ENCODE measurements at regions not wholly inside any gene's neighbourhood (a gene's known extent, or its start where the extent isn't known, plus 50 kb on each side); places are given as distances from the start of the nearest gene placed in this dataset.

DNA sequence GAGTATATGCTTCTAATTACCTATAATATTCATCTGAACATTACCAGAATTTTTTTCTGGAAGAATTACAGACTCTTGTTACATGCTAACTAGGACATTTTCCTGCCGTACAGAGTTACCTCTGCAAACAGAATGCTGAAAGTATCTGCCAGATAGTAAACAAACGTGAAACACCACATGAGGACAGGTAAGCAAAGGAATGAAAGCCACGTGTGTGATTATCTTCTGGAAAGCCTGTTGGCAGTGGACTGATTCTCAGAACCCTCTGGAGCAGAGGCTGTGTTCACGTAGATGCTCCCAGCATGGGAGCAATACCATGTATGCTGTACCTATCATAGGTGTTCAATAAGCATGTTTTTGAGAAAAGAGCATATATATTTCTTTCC, 472.6 kb downstream of the ENC1 start:
- no peaks in the 10 kb centered on the region for H3K9me3 Mint-ChIP-seq
- Histone ChIP-seq H3K4me2 (no peak overlapping the region), H3K79me2 (replicated peaks; ENCODE audit: insufficient read depth) (no peaks in the 10 kb centered on the region), H3K36me3 (ENCODE audit: insufficient read depth) (no peaks in the 10 kb centered on the region), H3K4me3 (no peak overlapping the region), H4K20me1 (replicated peaks; ENCODE audit: insufficient read depth) (no peaks in the 10 kb centered on the region), H3K9me2 (ENCODE audit: insufficient read depth) (peaks cover 14% of the 10 kb centered on the region; the same call in 1 of the 2 replicates), H3K27me3 (ENCODE audit: insufficient read depth) (no peaks in the 10 kb centered on the region), H3K27ac (ENCODE audit: low read depth) (no peak overlapping the region), H3K4me1 (ENCODE audit: insufficient read depth) (no peaks in the 10 kb centered on the region), H2AFZ (no peak overlapping the region), H3F3A (replicated peaks; ENCODE audit: low read depth) (no peaks in the 10 kb centered on the region)
- no peak overlapping the region for H3K4me3 Mint-ChIP-seq
- no peak overlapping the region for H3K27ac Mint-ChIP-seq
- ATAC-seq (no peak), DNase-seq (ENCODE audit: low spot score) (no peak)
- H3K36me3 Mint-ChIP-seq (ENCODE audit: low read depth): no peaks in the 10 kb centered on the region
- peaks cover 8% of the 10 kb centered on the region; the same call in 2 of the 3 replicates for H3K4me1 Mint-ChIP-seq
- peaks cover 3% of the 10 kb centered on the region for H3K27me3 Mint-ChIP-seq (ENCODE audit: insufficient read depth, low read depth, poor library complexity)
- TF ChIP-seq ZNF331 (CRISPR knock-in tag; IDR thresholded peaks at IDR 0.05; ENCODE audit: low read depth): no peak
- TF ChIP-seq EZH2 (IDR thresholded peaks at IDR 0.05; ENCODE audit: low read depth, unreplicated experiment): no peak
- no peak for TF ChIP-seq EZH2phosphoT487 (IDR thresholded peaks at IDR 0.05; ENCODE audit: unreplicated experiment)
- TF ChIP-seq CREB1 (CRISPR knock-in tag; IDR thresholded peaks at IDR 0.05; ENCODE audit: low read depth): no peak
- no peak for TF ChIP-seq JUNB (IDR thresholded peaks at IDR 0.05; ENCODE audit: unreplicated experiment)
- TF ChIP-seq STAT1 (IDR thresholded peaks at IDR 0.05; ENCODE audit: unreplicated experiment): no peak
- TF ChIP-seq NANOG (IDR thresholded peaks at IDR 0.05; ENCODE audit: borderline replicate concordance): no peak
- no peak for TF ChIP-seq POLR2AphosphoS5 (IDR thresholded peaks at IDR 0.05; ENCODE audit: low read depth)
- TF ChIP-seq ZNF114 (CRISPR knock-in tag; IDR thresholded peaks at IDR 0.05): no peak
- TF ChIP-seq, protein P1, sequence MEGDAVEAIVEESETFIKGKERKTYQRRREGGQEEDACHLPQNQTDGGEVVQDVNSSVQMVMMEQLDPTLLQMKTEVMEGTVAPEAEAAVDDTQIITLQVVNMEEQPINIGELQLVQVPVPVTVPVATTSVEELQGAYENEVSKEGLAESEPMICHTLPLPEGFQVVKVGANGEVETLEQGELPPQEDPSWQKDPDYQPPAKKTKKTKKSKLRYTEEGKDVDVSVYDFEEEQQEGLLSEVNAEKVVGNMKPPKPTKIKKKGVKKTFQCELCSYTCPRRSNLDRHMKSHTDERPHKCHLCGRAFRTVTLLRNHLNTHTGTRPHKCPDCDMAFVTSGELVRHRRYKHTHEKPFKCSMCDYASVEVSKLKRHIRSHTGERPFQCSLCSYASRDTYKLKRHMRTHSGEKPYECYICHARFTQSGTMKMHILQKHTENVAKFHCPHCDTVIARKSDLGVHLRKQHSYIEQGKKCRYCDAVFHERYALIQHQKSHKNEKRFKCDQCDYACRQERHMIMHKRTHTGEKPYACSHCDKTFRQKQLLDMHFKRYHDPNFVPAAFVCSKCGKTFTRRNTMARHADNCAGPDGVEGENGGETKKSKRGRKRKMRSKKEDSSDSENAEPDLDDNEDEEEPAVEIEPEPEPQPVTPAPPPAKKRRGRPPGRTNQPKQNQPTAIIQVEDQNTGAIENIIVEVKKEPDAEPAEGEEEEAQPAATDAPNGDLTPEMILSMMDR (conservative IDR thresholded peaks at IDR 0.05; ENCODE audit: low read depth in 2 of 2): no peak
- TF ChIP-seq, protein P2, sequence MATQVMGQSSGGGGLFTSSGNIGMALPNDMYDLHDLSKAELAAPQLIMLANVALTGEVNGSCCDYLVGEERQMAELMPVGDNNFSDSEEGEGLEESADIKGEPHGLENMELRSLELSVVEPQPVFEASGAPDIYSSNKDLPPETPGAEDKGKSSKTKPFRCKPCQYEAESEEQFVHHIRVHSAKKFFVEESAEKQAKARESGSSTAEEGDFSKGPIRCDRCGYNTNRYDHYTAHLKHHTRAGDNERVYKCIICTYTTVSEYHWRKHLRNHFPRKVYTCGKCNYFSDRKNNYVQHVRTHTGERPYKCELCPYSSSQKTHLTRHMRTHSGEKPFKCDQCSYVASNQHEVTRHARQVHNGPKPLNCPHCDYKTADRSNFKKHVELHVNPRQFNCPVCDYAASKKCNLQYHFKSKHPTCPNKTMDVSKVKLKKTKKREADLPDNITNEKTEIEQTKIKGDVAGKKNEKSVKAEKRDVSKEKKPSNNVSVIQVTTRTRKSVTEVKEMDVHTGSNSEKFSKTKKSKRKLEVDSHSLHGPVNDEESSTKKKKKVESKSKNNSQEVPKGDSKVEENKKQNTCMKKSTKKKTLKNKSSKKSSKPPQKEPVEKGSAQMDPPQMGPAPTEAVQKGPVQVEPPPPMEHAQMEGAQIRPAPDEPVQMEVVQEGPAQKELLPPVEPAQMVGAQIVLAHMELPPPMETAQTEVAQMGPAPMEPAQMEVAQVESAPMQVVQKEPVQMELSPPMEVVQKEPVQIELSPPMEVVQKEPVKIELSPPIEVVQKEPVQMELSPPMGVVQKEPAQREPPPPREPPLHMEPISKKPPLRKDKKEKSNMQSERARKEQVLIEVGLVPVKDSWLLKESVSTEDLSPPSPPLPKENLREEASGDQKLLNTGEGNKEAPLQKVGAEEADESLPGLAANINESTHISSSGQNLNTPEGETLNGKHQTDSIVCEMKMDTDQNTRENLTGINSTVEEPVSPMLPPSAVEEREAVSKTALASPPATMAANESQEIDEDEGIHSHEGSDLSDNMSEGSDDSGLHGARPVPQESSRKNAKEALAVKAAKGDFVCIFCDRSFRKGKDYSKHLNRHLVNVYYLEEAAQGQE (IDR thresholded peaks at IDR 0.05; ENCODE audit: unreplicated experiment): no peak
- TF ChIP-seq, protein P3, sequence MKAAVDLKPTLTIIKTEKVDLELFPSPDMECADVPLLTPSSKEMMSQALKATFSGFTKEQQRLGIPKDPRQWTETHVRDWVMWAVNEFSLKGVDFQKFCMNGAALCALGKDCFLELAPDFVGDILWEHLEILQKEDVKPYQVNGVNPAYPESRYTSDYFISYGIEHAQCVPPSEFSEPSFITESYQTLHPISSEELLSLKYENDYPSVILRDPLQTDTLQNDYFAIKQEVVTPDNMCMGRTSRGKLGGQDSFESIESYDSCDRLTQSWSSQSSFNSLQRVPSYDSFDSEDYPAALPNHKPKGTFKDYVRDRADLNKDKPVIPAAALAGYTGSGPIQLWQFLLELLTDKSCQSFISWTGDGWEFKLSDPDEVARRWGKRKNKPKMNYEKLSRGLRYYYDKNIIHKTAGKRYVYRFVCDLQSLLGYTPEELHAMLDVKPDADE (IDR thresholded peaks at IDR 0.05): no peak
- TF ChIP-seq, protein P4, sequence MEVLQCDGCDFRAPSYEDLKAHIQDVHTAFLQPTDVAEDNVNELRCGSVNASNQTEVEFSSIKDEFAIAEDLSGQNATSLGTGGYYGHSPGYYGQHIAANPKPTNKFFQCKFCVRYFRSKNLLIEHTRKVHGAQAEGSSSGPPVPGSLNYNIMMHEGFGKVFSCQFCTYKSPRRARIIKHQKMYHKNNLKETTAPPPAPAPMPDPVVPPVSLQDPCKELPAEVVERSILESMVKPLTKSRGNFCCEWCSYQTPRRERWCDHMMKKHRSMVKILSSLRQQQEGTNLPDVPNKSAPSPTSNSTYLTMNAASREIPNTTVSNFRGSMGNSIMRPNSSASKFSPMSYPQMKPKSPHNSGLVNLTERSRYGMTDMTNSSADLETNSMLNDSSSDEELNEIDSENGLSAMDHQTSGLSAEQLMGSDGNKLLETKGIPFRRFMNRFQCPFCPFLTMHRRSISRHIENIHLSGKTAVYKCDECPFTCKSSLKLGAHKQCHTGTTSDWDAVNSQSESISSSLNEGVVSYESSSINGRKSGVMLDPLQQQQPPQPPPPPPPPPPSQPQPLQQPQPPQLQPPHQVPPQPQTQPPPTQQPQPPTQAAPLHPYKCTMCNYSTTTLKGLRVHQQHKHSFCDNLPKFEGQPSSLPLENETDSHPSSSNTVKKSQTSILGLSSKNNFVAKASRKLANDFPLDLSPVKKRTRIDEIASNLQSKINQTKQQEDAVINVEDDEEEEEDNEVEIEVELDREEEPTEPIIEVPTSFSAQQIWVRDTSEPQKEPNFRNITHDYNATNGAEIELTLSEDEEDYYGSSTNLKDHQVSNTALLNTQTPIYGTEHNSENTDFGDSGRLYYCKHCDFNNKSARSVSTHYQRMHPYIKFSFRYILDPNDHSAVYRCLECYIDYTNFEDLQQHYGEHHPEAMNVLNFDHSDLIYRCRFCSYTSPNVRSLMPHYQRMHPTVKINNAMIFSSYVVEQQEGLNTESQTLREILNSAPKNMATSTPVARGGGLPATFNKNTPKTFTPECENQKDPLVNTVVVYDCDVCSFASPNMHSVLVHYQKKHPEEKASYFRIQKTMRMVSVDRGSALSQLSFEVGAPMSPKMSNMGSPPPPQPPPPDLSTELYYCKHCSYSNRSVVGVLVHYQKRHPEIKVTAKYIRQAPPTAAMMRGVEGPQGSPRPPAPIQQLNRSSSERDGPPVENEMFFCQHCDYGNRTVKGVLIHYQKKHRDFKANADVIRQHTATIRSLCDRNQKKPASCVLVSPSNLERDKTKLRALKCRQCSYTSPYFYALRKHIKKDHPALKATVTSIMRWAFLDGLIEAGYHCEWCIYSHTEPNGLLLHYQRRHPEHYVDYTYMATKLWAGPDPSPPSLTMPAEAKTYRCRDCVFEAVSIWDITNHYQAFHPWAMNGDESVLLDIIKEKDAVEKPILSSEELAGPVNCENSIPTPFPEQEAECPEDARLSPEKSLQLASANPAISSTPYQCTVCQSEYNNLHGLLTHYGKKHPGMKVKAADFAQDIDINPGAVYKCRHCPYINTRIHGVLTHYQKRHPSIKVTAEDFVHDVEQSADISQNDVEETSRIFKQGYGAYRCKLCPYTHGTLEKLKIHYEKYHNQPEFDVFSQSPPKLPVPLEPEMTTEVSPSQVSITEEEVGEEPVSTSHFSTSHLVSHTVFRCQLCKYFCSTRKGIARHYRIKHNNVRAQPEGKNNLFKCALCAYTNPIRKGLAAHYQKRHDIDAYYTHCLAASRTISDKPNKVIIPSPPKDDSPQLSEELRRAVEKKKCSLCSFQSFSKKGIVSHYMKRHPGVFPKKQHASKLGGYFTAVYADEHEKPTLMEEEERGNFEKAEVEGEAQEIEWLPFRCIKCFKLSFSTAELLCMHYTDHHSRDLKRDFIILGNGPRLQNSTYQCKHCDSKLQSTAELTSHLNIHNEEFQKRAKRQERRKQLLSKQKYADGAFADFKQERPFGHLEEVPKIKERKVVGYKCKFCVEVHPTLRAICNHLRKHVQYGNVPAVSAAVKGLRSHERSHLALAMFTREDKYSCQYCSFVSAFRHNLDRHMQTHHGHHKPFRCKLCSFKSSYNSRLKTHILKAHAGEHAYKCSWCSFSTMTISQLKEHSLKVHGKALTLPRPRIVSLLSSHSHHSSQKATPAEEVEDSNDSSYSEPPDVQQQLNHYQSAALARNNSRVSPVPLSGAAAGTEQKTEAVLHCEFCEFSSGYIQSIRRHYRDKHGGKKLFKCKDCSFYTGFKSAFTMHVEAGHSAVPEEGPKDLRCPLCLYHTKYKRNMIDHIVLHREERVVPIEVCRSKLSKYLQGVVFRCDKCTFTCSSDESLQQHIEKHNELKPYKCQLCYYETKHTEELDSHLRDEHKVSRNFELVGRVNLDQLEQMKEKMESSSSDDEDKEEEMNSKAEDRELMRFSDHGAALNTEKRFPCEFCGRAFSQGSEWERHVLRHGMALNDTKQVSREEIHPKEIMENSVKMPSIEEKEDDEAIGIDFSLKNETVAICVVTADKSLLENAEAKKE (CRISPR knock-in tag; IDR thresholded peaks at IDR 0.05): no peak

All from GM23338 (cell line).